ENCODE measurements at regions not wholly inside any gene's neighbourhood (a gene's known extent, or its start where the extent isn't known, plus 50 kb on each side); places are given as distances from the start of the nearest gene placed in this dataset.

DNA sequence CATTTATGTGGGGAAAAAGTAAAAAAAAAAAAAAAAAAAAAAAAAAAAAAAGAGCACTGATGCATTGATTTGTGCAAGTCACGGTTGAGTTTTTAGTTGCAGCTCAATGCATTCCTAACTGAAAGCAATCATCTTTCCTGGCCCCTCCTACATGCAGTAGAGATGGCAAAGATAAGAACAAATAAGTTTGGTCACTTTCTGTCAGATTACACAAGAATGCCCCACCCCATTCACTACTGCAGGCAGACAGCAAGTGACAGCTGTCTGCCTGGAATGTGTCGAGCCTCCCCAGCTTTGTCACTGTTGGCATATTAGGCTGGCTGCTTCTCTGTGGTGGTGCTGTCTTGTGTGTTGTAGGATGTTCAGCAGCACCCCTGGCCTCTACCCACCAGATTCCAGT, 243.5 kb downstream of the FOXL1 start:
- CTCF ChIA-PET: no interaction called here

DNA sequence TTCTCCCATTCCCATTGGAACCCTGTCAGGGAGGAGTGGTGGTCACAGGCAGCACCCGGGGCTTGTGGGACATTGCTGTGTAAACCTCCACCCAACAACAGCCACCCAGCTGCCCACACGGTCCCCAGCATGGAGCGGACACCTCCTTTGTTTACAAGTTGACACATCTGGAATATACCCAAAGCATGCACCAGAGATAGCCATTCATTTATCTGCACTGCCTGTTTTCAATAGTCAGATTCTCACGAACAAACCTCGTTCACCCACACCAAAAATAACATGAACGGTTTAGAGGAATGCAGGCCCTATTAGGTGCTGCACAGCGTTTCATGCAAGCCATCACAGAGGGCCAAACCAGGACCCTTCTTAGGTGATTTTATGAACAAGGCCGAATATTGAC, 244.8 kb downstream of the FOXL1 start:
- H3K9me3 Mint-ChIP-seq: no peaks in the 10 kb centered on the region
- CTCF ChIA-PET: no interaction called here
- POLR2A ChIA-PET: no interaction called here
- no peak overlapping the region for H3K27ac Mint-ChIP-seq
- H3K4me1 Mint-ChIP-seq (ENCODE audit: low read depth): no peaks in the 10 kb centered on the region
- H3K36me3 Mint-ChIP-seq: no peaks in the 10 kb centered on the region
- intact Hi-C loops (cut with micrococcal nuclease): no loop called here
- H3K4me3 Mint-ChIP-seq: no peak overlapping the region
- DNase-seq: no peak
- H3K27me3 Mint-ChIP-seq: peaks cover 29% of the 10 kb centered on the region

More for the DNA sequence above, 243.5 kb downstream of the FOXL1 start:
- H3K27ac Mint-ChIP-seq: no peak overlapping the region
- no peaks in the 10 kb centered on the region for H3K4me1 Mint-ChIP-seq (ENCODE audit: low read depth)
- POLR2A ChIA-PET: no interaction called here
- no peaks in the 10 kb centered on the region for H3K36me3 Mint-ChIP-seq
- H3K4me3 Mint-ChIP-seq: no peak overlapping the region
- H3K9me3 Mint-ChIP-seq: no peaks in the 10 kb centered on the region
- peaks cover 26% of the 10 kb centered on the region for H3K27me3 Mint-ChIP-seq
- DNase-seq: no peak
- intact Hi-C loops (cut with micrococcal nuclease): no loop called here

GRCh38 chr16:86823888-86824671, 245.7 kb downstream of the FOXL1 start:
- intact Hi-C loops (cut with micrococcal nuclease): no loop called here
- Mint-ChIP-seq H3K27me3 (peaks cover 25% of the 10 kb centered on the region), H3K36me3 (no peaks in the 10 kb centered on the region), H3K9me3 (no peaks in the 10 kb centered on the region), H3K4me1 (ENCODE audit: low read depth) (no peaks in the 10 kb centered on the region), H3K27ac (no peak overlapping the region), H3K4me3 (no peak overlapping the region)
- ChIA-PET CTCF (no interaction called here), POLR2A (no interaction called here)
- DNase-seq: no peak

DNA sequence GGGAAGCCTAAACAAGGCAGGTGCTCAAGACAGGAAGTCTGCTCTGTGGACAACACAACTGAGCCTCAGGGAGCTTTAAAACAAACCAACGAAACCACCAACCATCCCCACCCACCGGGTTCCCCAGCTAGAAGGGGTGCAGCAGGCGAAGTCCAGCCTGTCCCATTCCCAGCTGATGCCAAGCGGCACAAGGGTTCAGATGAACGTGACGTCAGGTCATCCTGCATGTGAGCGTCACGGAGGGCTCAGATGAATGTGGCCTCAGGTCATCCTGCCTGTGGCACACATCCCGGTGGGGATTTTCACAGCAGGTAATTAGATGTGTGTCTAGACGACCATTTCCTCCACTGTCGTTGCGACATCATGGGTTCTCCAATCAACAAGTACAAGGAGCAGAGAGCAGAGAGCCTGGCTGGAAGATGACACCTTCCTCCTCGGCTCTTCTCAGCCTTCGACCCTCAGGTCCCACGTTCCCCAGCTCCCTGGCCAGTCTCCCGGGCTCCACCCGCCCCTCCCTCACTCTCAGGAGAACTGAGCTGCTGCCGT, 246.5 kb downstream of the FOXL1 start:
- no peak for DNase-seq

DNA sequence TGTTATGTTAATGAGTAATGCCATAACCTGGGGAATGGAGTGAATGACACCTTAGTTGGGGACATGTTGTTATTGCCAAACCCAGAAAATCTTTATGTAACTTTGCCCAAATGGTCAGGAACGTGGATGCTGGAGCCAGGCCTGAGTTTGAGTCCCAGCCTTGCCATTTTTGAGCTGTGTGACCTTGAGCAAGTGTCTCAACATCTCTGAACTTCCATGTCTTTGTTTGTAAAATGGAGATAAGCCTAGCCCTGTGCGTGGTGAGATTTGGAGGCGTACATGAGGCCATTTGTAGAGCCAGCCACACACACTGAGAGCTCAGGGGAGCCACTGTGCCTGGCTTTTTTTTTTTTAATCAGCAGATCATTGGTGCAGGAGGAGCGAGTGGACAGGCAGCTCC, 247.3 kb downstream of the FOXL1 start:
- CTCF ChIA-PET: no interaction called here
- Mint-ChIP-seq H3K27me3 (peaks cover 32% of the 10 kb centered on the region), H3K4me1 (ENCODE audit: low read depth) (no peaks in the 10 kb centered on the region), H3K4me3 (no peak overlapping the region), H3K27ac (no peak overlapping the region), H3K9me3 (no peaks in the 10 kb centered on the region), H3K36me3 (no peaks in the 10 kb centered on the region)
- no peak for DNase-seq
- intact Hi-C loops (cut with micrococcal nuclease): no loop called here
- POLR2A ChIA-PET: no interaction called here

More for the DNA sequence above, 246.5 kb downstream of the FOXL1 start:
- POLR2A ChIA-PET: no interaction called here
- Mint-ChIP-seq H3K27ac (no peak overlapping the region), H3K4me3 (no peak overlapping the region), H3K27me3 (peaks cover 32% of the 10 kb centered on the region), H3K36me3 (no peaks in the 10 kb centered on the region), H3K4me1 (ENCODE audit: low read depth) (no peaks in the 10 kb centered on the region), H3K9me3 (no peaks in the 10 kb centered on the region)
- CTCF ChIA-PET: no interaction called here
- intact Hi-C loops (cut with micrococcal nuclease): no loop called here

GRCh38 chr16:86826941-86827340, 248.6 kb downstream of the FOXL1 start:
- Mint-ChIP-seq H3K9me3 (no peaks in the 10 kb centered on the region), H3K27ac (no peak overlapping the region), H3K27me3 (peaks cover 32% of the 10 kb centered on the region), H3K4me3 (no peak overlapping the region), H3K36me3 (no peaks in the 10 kb centered on the region), H3K4me1 (ENCODE audit: low read depth) (no peaks in the 10 kb centered on the region)
- intact Hi-C loops (cut with micrococcal nuclease): no loop called here
- DNase-seq: no peak
- ChIA-PET CTCF (no interaction called here), POLR2A (no interaction called here)

GRCh38 chr16:86827521-86827920, 249.2 kb downstream of the FOXL1 start:
- intact Hi-C loops (cut with micrococcal nuclease): no loop called here
- H3K27me3 Mint-ChIP-seq: peaks cover 27% of the 10 kb centered on the region
- POLR2A ChIA-PET: no interaction called here
- no peaks in the 10 kb centered on the region for H3K36me3 Mint-ChIP-seq
- CTCF ChIA-PET: no interaction called here
- DNase-seq: no peak
- H3K4me1 Mint-ChIP-seq (ENCODE audit: low read depth): no peaks in the 10 kb centered on the region
- no peaks in the 10 kb centered on the region for H3K9me3 Mint-ChIP-seq
- no peak overlapping the region for H3K4me3 Mint-ChIP-seq
- H3K27ac Mint-ChIP-seq: no peak overlapping the region

- Mint-ChIP-seq H3K27ac (no peak overlapping the region), H3K36me3 (no peaks in the 10 kb centered on the region), H3K9me3 (no peaks in the 10 kb centered on the region), H3K4me3 (no peak overlapping the region), H3K4me1 (ENCODE audit: low read depth) (no peaks in the 10 kb centered on the region), H3K27me3 (peaks cover 25% of the 10 kb centered on the region)
- ChIA-PET POLR2A (no interaction called here), CTCF (no interaction called here)
- intact Hi-C loops (cut with micrococcal nuclease): no loop called here
- DNase-seq: no peak
Observed at GRCh38 chr16:86828202-86828601, 249.9 kb downstream of the FOXL1 start.

GRCh38 chr16:86828653-86829052, 250.3 kb downstream of the FOXL1 start:
- intact Hi-C loops (cut with micrococcal nuclease): no loop called here
- ChIA-PET POLR2A (no interaction called here), CTCF (no interaction called here)
- Mint-ChIP-seq H3K4me3 (no peak overlapping the region), H3K27ac (no peak overlapping the region), H3K4me1 (ENCODE audit: low read depth) (no peaks in the 10 kb centered on the region), H3K36me3 (no peaks in the 10 kb centered on the region), H3K27me3 (peaks cover 25% of the 10 kb centered on the region), H3K9me3 (no peaks in the 10 kb centered on the region)
- no peak for DNase-seq

- intact Hi-C loops (cut with micrococcal nuclease): no loop called here
- H3K4me3 Mint-ChIP-seq: no peak overlapping the region
- H3K9me3 Mint-ChIP-seq: no peaks in the 10 kb centered on the region
- H3K27me3 Mint-ChIP-seq: peaks cover 20% of the 10 kb centered on the region
- no peaks in the 10 kb centered on the region for H3K4me1 Mint-ChIP-seq (ENCODE audit: low read depth)
- CTCF ChIA-PET: interaction anchor here (1.5 kb wide), 1 partner anchor 43 kb away, joined by 3 read pairs; no protein-coding TSS in a partner anchor
- POLR2A ChIA-PET: no interaction called here
- H3K36me3 Mint-ChIP-seq: no peaks in the 10 kb centered on the region
- no peak overlapping the region for H3K27ac Mint-ChIP-seq
- no peak for DNase-seq
Observed at GRCh38 chr16:86831366-86831765, 253.0 kb downstream of the FOXL1 start.

GRCh38 chr16:86833136-86833535, 254.8 kb downstream of the FOXL1 start:
- ChIA-PET CTCF (no interaction called here), POLR2A (no interaction called here)
- DNase-seq: no peak
- H3K27me3 Mint-ChIP-seq: peaks cover 11% of the 10 kb centered on the region
- no peaks in the 10 kb centered on the region for H3K9me3 Mint-ChIP-seq
- H3K4me1 Mint-ChIP-seq (ENCODE audit: low read depth): no peaks in the 10 kb centered on the region
- H3K4me3 Mint-ChIP-seq: no peak overlapping the region
- H3K36me3 Mint-ChIP-seq: no peaks in the 10 kb centered on the region
- no peak overlapping the region for H3K27ac Mint-ChIP-seq
- intact Hi-C loops (cut with micrococcal nuclease): no loop called here

DNA sequence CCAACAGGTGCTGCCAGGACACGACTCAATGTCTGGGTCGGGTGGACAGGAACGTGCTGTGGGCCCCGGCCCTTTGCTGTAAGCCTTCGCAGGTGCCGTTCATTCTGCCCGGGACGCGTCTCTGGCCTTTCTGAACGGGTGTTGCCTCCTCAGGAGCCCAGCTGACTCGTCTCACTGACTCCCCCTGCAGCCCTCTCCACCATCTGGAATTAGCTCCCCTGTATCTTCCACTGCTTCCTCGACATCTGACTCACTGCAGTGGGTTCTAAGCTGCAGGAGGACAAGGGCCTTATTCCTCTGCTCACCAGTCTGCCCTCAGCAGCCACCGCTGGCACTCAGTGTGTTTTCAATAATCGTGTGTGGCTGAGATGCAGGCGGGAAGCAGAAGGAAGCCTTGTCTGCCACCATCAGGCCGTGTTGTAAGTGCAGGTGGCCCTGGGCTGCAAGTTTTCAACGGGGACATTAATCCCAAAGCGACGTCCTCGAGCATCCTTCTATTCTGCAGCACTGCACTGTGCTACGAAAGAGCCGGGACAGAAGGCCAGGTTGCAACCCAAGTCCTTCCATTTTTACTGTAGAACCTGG, 256.2 kb downstream of the FOXL1 start:
- no peak for DNase-seq
- H3K9me3 Mint-ChIP-seq: no peaks in the 10 kb centered on the region
- intact Hi-C loops (cut with micrococcal nuclease): no loop called here
- H3K36me3 Mint-ChIP-seq: no peaks in the 10 kb centered on the region
- H3K27me3 Mint-ChIP-seq: peaks cover 5% of the 10 kb centered on the region
- no peaks in the 10 kb centered on the region for H3K4me1 Mint-ChIP-seq (ENCODE audit: low read depth)
- ChIA-PET CTCF (interaction anchor here (1.2 kb wide), 1 partner anchor 228 kb away, joined by 3 read pairs; no protein-coding TSS in a partner anchor), POLR2A (no interaction called here)
- no peak overlapping the region for H3K4me3 Mint-ChIP-seq
- no peak overlapping the region for H3K27ac Mint-ChIP-seq

- Mint-ChIP-seq H3K27me3 (peaks cover 2% of the 10 kb centered on the region), H3K27ac (no peak overlapping the region), H3K4me1 (ENCODE audit: low read depth) (no peaks in the 10 kb centered on the region), H3K36me3 (no peaks in the 10 kb centered on the region), H3K4me3 (no peak overlapping the region), H3K9me3 (no peaks in the 10 kb centered on the region)
- ChIA-PET POLR2A (no interaction called here), CTCF (no interaction called here)
- no peak for DNase-seq
- intact Hi-C loops (cut with micrococcal nuclease): no loop called here
Observed at GRCh38 chr16:86835982-86836381, 257.6 kb downstream of the FOXL1 start.
